ENCODE measurements at regions not wholly inside any gene's neighbourhood (a gene's known extent, or its start where the extent isn't known, plus 50 kb on each side); places are given as distances from the start of the nearest gene placed in this dataset.

DNA sequence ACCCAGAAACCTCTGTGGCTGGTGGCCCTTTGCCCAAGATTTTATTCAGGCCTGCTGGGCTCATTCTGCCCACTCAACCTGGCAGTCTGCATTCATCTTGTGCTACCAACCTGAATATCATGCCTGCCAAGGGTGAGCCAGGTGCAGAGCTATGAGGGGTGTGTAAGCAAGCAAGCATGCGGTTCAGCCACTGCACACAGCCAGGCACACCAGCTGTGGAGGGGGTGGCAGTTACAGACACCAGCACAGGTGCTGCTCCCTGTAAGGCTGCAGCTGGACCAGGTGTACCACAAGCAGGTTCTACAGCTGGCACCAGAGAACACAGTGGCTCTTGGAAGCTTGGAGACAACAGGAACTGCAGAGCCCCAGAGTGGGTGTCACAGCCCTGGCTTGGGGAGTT is 633.2 kb downstream of the FBXO15 start:
- TF ChIP-seq CTCF (IDR thresholded peaks at IDR 0.05; ENCODE audit: poor library complexity) (no peak), EZH2 (IDR thresholded peaks at IDR 0.05; ENCODE audit: borderline replicate concordance) (no peak), EZH2phosphoT487 (IDR thresholded peaks at IDR 0.05; ENCODE audit: low read depth, severe bottlenecking, unreplicated experiment) (no peak)

Data from hepatocyte (in vitro differentiated cells).